MM.1S (cell line): ENCODE measurements at regions not wholly inside any gene's neighbourhood (a gene's known extent, or its start where the extent isn't known, plus 50 kb on each side); places are given as distances from the start of the nearest gene placed in this dataset.

ENCODE experiments used
- EZH2 ChIP-seq: fragments of 300-600 bp; sonication (generic); optimal IDR thresholded peaks from 2 replicates; pipeline ENCODE3; 2017; ENCODE audit warnings: low read depth, mild to moderate bottlenecking, antibody characterized with exemption, low read length, mixed read lengths
- TF ChIP-seq, protein P1 (sequence below): fragments of 300-600 bp; sonication (generic); IDR thresholded peaks from 2 replicates; pipeline ENCODE4 v1.5.1; 2016; ENCODE audit warnings: antibody characterized with exemption, low read length, mixed read lengths

DNA sequence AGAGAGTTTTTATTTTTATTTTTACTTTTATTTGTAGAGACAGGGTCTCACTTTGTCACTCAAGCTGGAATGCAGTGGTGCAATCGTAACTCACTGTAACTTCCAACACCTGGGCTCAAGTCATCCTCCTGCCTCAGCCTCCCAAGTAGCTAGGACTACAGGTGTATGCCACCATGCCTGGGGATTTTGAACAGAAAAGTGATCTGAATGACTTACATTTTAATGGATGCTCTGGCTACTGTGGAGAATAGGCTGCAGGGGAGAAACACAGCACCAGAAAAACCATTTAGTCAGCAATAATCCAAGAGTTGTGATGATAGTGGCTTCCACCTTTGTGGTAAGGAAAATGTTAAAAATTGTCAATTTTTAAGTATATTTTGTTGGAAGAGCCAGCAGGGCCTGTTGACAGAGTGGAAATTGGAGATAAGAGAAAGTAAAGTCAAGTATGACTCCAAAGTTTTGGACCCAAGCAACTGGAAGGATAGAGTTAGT lies 106.0 kb upstream of the LOC128125822 start:
- TF ChIP-seq, protein P1, sequence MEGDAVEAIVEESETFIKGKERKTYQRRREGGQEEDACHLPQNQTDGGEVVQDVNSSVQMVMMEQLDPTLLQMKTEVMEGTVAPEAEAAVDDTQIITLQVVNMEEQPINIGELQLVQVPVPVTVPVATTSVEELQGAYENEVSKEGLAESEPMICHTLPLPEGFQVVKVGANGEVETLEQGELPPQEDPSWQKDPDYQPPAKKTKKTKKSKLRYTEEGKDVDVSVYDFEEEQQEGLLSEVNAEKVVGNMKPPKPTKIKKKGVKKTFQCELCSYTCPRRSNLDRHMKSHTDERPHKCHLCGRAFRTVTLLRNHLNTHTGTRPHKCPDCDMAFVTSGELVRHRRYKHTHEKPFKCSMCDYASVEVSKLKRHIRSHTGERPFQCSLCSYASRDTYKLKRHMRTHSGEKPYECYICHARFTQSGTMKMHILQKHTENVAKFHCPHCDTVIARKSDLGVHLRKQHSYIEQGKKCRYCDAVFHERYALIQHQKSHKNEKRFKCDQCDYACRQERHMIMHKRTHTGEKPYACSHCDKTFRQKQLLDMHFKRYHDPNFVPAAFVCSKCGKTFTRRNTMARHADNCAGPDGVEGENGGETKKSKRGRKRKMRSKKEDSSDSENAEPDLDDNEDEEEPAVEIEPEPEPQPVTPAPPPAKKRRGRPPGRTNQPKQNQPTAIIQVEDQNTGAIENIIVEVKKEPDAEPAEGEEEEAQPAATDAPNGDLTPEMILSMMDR: no peak
- TF ChIP-seq EZH2: no peak
